Stimulated activated CD8-positive, alpha-beta memory T cell treated with anti-CD3 and anti-CD28 coated beads, Interleukin-12 subunit alpha, Interleukin-12 subunit beta, amount 100 ng/mL, for 1 hour (primary cell): ENCODE measurements at regions not wholly inside any gene's neighbourhood (a gene's known extent, or its start where the extent isn't known, plus 50 kb on each side); places are given as distances from the start of the nearest gene placed in this dataset.

ENCODE experiments used
- DNase-seq: peaks from one replicate; pipeline ENCODE4 v3.0.0-alpha.2; 2020; ENCODE audit warnings: low read depth

GRCh38 chr14:62528296-62528695 is 517.0 kb downstream of the KCNH5 start:
- no peak for DNase-seq

GRCh38 chr14:62532181-62532580 is 513.1 kb downstream of the KCNH5 start:
- DNase-seq: no peak

GRCh38 chr14:62546862-62547474 is 498.3 kb downstream of the KCNH5 start:
- DNase-seq: no peak

- DNase-seq: no peak
These were observed 487.8 kb downstream of the KCNH5 start for GRCh38 chr14:62557416-62557815.

GRCh38 chr14:62558451-62558850 is 486.8 kb downstream of the KCNH5 start:
- no peak for DNase-seq

GRCh38 chr14:62585247-62585646 is 460.0 kb downstream of the KCNH5 start:
- no peak for DNase-seq

GRCh38 chr14:62592877-62593276 is 452.4 kb downstream of the KCNH5 start:
- no peak for DNase-seq

GRCh38 chr14:62597143-62597542 is 448.1 kb downstream of the KCNH5 start:
- no peak for DNase-seq

GRCh38 chr14:62599616-62600385 is 445.5 kb downstream of the KCNH5 start:
- no peak for DNase-seq

GRCh38 chr14:62602712-62603111 is 442.5 kb downstream of the KCNH5 start:
- no peak for DNase-seq

GRCh38 chr14:62604524-62604923 is 440.7 kb downstream of the KCNH5 start:
- DNase-seq: no peak

- DNase-seq: no peak
These were observed 431.1 kb downstream of the KCNH5 start for GRCh38 chr14:62614122-62614521.

GRCh38 chr14:62616668-62617067 is 428.6 kb downstream of the KCNH5 start:
- DNase-seq: no peak

GRCh38 chr14:62626416-62626815 is 418.8 kb downstream of the KCNH5 start:
- no peak for DNase-seq

- DNase-seq: no peak
These were observed 416.0 kb downstream of the KCNH5 start for GRCh38 chr14:62629176-62629725.

GRCh38 chr14:62631176-62631575 is 414.1 kb downstream of the KCNH5 start:
- no peak for DNase-seq

- no peak for DNase-seq
These were observed 412.5 kb downstream of the KCNH5 start for GRCh38 chr14:62632771-62633170.

- no peak for DNase-seq
These were observed 399.6 kb downstream of the KCNH5 start for GRCh38 chr14:62645649-62646048.
